ENCODE measurements at regions not wholly inside any gene's neighbourhood (a gene's known extent, or its start where the extent isn't known, plus 50 kb on each side); places are given as distances from the start of the nearest gene placed in this dataset.
"Not testable (repeated sequence)": the region's sequence is repeated elsewhere in the genome, so short reads cannot be mapped to it uniquely, and the experiment has no call there.

DNA sequence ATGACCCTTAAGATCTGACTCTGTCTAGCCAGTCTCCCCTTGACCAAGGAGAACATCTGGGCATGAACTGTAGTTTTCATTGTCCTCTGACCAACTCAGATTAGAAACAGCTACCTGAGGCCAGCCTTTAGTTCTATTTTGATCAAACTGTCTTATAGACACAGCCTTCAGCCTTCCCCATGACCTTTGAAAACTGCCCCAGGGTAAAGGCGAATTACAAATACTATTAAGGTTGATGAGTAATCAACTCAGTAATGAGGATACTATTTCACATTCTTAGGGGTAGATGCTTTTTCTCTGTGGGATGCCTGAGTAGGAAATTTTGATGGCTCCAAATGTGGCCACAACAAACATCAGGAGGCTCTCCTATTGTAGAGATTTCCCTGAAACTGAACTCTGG is 125.8 kb upstream of the ERV3-1 start:
- TF ChIP-seq ZNF274 (IDR thresholded peaks at IDR 0.05; ENCODE audit: low read depth, low read length); YY1 (IDR thresholded peaks at IDR 0.05; ENCODE audit: insufficient read depth, insufficient read length): not testable (repeated sequence)
